Prostate gland (tissue), 2 donors: ENCODE measurements at regions not wholly inside any gene's neighbourhood (a gene's known extent, or its start where the extent isn't known, plus 50 kb on each side); places are given as distances from the start of the nearest gene placed in this dataset.

ENCODE experiments used
- DNase-seq: peaks from one replicate; pipeline ENCODE4 v3.0.0-alpha.2; 2019; ENCODE audit warnings: low spot score
- H3K27ac ChIP-seq, 2 donors: fragments of 200-600 bp; sonication (generic); 2 replicates each; pipeline ENCODE4 v1.5.1; 2017 to 2019
- H3K27me3 ChIP-seq: fragments of 200-600 bp; sonication (generic); replicated peaks from 2 replicates; pipeline ENCODE4 v1.5.1; 2019; ENCODE audit not compliant: insufficient read depth
- H3K36me3 ChIP-seq, 2 donors: fragments of 200-600 bp; sonication (generic); 1 replicate in 1 of 2; 2 replicates in 1 of 2; pipeline versions ENCODE4 v1.5.1 to v1.8.1; 2017 to 2019
- H3K4me1 ChIP-seq: fragments of 200-600 bp; sonication (generic); replicated peaks from 2 replicates; pipeline ENCODE4 v1.5.1; 2019
- H3K4me3 ChIP-seq, 2 donors: fragments of 200-600 bp; sonication (generic); 2 replicates each; pipeline ENCODE4 v1.5.1; 2017 to 2019
- H3K9me3 ChIP-seq: fragments of 200-600 bp; sonication (generic); 2 replicates; pipeline ENCODE4 v1.5.1; 2017
- CTCF ChIP-seq, 4 experiments: fragments of 200-600 bp in 2 of 4; fragments of 450-650 bp in 2 of 4; sonication (generic) in 2 of 4; IDR thresholded peaks; 1 replicate in 3 of 4; 2 replicates in 1 of 4; pipeline ENCODE4 v1.5.1; 2016 to 2019; ENCODE audit warnings: antibody characterized with exemption in 4 of 4, mild to moderate bottlenecking in 2 of 4, moderate library complexity in 2 of 4
- POLR2A ChIP-seq: fragments of 450-650 bp; IDR thresholded peaks from one replicate; pipeline ENCODE4 v1.6.1; 2016; ENCODE audit warnings: antibody characterized with exemption, mild to moderate bottlenecking
- POLR2AphosphoS5 ChIP-seq: sonication (generic); formaldehyde crosslinking; IDR thresholded peaks from one replicate; pipeline ENCODE4 v1.6.1; 2017; ENCODE audit warnings: antibody characterized with exemption
- WGBS: methylation state at CpG from one replicate; pipeline ENCODE4 v1.1.5; 2018; 5-methylcytosine and 5-hydroxymethylcytosine counted together
- intact Hi-C: fragments of 100-400 bp; cut with DNase I; formaldehyde crosslinking; loops from one replicate; pipeline ENCODE4 v1.14.2; 2022

GRCh38 chrX:118187100-118187499 is 70.5 kb upstream of the KLHL13 start:
- intact Hi-C loops, result no loop called here
- H3K9me3 ChIP-seq, result no peaks in the 10 kb centered on the region

GRCh38 chrX:118189000-118189399 is 72.4 kb upstream of the KLHL13 start:
- WGBS, result 18% methylated on average over 3 of the region's 3 CpGs
- DNase-seq, result no peak

More at GRCh38 chrX:118187100-118187499, 70.5 kb upstream of the KLHL13 start:
- H3K27me3 ChIP-seq, result no peaks in the 10 kb centered on the region
- no peaks in the 10 kb centered on the region for H3K4me1 ChIP-seq
- no peak for DNase-seq
- no peak overlapping the region for H3K4me3 ChIP-seq
- TF ChIP-seq CTCF (IDR thresholded peaks at IDR 0.05) (no peak), POLR2AphosphoS5 (no peak), POLR2A (no peak)
- H3K27ac ChIP-seq, result no peak overlapping the region
- H3K36me3 ChIP-seq, result no peaks in the 10 kb centered on the region

GRCh38 chrX:118189628-118190027 is 73.0 kb upstream of the KLHL13 start:
- H3K4me3 ChIP-seq, result no peak overlapping the region
- H3K36me3 ChIP-seq, result no peaks in the 10 kb centered on the region
- H3K4me1 ChIP-seq, result no peaks in the 10 kb centered on the region
- no peaks in the 10 kb centered on the region for H3K9me3 ChIP-seq
- TF ChIP-seq POLR2A, result no peak
- no peak for TF ChIP-seq CTCF (IDR thresholded peaks at IDR 0.05)
- TF ChIP-seq POLR2AphosphoS5, result no peak
- H3K27ac ChIP-seq, result no peak overlapping the region
- H3K27me3 ChIP-seq, result no peaks in the 10 kb centered on the region
- DNase-seq, result no peak
- intact Hi-C loops, result no loop called here
- WGBS, result 91% methylated on average over 3 of the region's 3 CpGs

More at GRCh38 chrX:118189000-118189399, 72.4 kb upstream of the KLHL13 start:
- intact Hi-C loops, result no loop called here
- H3K9me3 ChIP-seq, result no peaks in the 10 kb centered on the region
- H3K36me3 ChIP-seq, result no peaks in the 10 kb centered on the region
- H3K27me3 ChIP-seq, result no peaks in the 10 kb centered on the region
- no peaks in the 10 kb centered on the region for H3K4me1 ChIP-seq
- TF ChIP-seq POLR2AphosphoS5 (no peak), CTCF (IDR thresholded peaks at IDR 0.05) (no peak), POLR2A (no peak)
- H3K27ac ChIP-seq, result no peak overlapping the region
- no peak overlapping the region for H3K4me3 ChIP-seq

GRCh38 chrX:118197730-118198129 is 81.1 kb upstream of the KLHL13 start:
- TF ChIP-seq POLR2A (no peak), POLR2AphosphoS5 (no peak)
- Histone ChIP-seq H3K4me1 (no peaks in the 10 kb centered on the region), H3K4me3 (no peak overlapping the region), H3K9me3 (no peaks in the 10 kb centered on the region), H3K27ac (no peak overlapping the region), H3K27me3 (no peaks in the 10 kb centered on the region), H3K36me3 (no peaks in the 10 kb centered on the region)
- 24% methylated on average over 1 of the region's 1 CpG for WGBS
- DNase-seq, result no peak
- intact Hi-C loops, result no loop called here

GRCh38 chrX:118198577-118198976 is 82.0 kb upstream of the KLHL13 start:
- 67% methylated on average over 3 of the region's 3 CpGs for WGBS
- no peak overlapping the region for H3K27ac ChIP-seq
- intact Hi-C loops, result no loop called here

More at GRCh38 chrX:118198577-118198976, 82.0 kb upstream of the KLHL13 start:
- no peaks in the 10 kb centered on the region for H3K36me3 ChIP-seq
- H3K4me3 ChIP-seq, result no peak overlapping the region
- H3K4me1 ChIP-seq, result no peaks in the 10 kb centered on the region
- no peak for DNase-seq
- TF ChIP-seq CTCF (IDR thresholded peaks at IDR 0.05) (no peak), POLR2A (no peak), POLR2AphosphoS5 (no peak)
- H3K9me3 ChIP-seq, result no peaks in the 10 kb centered on the region
- H3K27me3 ChIP-seq, result no peaks in the 10 kb centered on the region
